HG02798 (cell line): ENCODE measurements at regions not wholly inside any gene's neighbourhood (a gene's known extent, or its start where the extent isn't known, plus 50 kb on each side); places are given as distances from the start of the nearest gene placed in this dataset.
"Not testable (repeated sequence)": the region's sequence is repeated elsewhere in the genome, so short reads cannot be mapped to it uniquely, and the experiment has no call there.

Source experiments
- ATAC-seq: cut with Tn5 transposase; IDR thresholded peaks from one replicate; pipeline ENCODE4 v1.9.1; 2021; ENCODE audit warnings: mild to moderate bottlenecking; ENCODE audit not compliant: unreplicated experiment, poor library complexity

- no peak for ATAC-seq
Observed at GRCh38 chr12:3366451-3367110, 124.4 kb upstream of the PRMT8 start.

GRCh38 chr12:3367750-3368444 lies 123.1 kb upstream of the PRMT8 start:
- no peak for ATAC-seq

GRCh38 chr12:3371018-3371417 lies 120.0 kb upstream of the PRMT8 start:
- no peak for ATAC-seq

DNA sequence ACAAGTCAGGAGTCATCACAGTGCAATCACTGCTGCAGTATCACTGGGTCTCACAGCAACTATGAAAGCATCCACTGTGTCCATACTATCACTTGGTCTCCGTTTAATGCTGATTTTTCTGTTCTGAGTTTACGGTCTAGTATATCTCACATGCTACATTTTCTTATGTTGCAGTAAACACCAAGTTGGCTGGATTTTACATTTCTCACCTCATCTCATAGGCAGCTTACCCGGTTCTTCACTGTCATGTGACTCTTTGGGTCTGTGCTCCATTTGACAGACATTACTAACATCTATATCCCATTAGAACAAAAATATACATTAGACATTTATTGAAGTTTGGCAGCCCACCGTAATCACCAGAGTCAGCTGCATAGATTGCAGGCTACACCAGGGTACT lies 115.7 kb upstream of the PRMT8 start:
- ATAC-seq: no peak

GRCh38 chr12:3376779-3377455 lies 114.1 kb upstream of the PRMT8 start:
- no peak for ATAC-seq

DNA sequence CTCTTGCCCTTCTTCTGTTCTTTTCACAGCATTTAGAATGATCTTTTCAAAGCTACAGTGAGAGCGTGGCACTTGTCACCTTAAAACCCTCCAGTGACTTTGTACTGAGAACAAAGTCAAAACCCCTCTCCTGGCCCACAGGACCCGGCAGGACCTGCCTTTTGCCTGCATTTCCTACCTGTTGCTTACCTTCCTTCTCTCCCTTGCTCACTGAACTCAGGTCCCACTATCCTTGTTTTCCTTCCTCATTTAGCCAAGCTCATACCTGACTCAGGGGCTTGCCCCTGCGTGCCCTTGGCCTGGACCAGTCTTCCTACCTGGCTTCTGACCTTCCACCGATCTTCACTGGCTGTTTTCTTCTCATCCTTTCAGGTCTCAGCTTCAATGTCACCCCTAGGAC lies 112.3 kb upstream of the PRMT8 start:
- ATAC-seq: no peak

DNA sequence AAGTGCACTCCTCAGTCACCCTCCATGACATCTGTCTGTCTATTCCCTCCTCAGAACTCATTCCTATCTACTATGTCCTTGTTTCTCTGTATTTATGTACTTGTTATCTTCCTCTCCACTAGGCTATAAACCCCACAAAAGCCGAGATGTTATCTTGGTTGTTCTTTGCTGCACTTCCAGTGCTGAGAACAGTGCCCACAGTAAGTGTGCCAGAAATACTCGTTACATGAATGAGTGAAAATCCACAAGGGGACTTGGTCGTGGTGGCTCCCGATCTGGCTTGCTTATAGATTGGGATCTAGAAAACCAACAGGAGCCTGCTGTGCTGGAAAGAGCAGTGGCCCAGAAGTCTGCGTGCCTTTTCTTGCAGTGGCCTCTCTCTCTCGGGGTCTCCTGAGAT lies 111.9 kb upstream of the PRMT8 start:
- ATAC-seq: no peak

DNA sequence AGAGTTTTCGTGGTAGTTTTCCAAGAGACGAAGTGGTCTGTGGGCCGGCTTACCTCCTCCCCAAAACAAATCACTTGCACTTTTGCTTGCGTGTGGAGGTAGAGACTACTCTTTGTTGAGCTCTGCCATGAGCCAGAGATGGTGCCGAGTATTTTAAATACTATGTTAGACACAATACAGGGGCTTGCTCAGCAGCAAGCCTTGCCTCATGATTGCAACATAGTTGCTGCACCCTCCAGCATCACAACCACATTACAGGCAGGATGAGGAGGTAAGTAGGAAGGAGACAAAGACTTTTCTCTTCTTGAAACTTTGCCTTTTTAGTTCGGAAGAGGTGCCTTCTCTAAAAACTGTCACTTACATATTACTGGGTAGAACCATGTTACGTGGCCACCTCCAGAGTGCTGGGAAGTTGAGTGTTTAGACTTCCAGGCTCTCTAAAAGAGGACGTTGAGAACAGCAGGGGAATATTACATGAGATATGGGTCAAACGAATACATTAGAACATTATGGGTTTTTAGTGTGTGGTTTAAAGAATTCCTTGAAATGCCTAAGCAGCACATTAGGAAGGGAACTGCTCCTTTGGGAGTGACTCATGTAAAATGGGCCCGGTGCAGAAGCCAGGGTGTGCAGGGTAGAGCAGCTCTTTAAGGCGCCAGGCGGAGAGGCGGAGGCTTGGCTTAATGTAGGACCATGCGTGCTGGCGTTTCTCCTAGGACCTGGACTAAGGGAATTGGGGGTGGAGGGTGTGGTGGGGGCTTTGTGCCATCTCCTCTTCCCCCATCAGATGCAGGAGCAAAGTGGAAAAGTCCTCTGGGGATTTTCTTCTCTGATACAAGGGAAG lies 110.6 kb upstream of the PRMT8 start:
- ATAC-seq: no peak

DNA sequence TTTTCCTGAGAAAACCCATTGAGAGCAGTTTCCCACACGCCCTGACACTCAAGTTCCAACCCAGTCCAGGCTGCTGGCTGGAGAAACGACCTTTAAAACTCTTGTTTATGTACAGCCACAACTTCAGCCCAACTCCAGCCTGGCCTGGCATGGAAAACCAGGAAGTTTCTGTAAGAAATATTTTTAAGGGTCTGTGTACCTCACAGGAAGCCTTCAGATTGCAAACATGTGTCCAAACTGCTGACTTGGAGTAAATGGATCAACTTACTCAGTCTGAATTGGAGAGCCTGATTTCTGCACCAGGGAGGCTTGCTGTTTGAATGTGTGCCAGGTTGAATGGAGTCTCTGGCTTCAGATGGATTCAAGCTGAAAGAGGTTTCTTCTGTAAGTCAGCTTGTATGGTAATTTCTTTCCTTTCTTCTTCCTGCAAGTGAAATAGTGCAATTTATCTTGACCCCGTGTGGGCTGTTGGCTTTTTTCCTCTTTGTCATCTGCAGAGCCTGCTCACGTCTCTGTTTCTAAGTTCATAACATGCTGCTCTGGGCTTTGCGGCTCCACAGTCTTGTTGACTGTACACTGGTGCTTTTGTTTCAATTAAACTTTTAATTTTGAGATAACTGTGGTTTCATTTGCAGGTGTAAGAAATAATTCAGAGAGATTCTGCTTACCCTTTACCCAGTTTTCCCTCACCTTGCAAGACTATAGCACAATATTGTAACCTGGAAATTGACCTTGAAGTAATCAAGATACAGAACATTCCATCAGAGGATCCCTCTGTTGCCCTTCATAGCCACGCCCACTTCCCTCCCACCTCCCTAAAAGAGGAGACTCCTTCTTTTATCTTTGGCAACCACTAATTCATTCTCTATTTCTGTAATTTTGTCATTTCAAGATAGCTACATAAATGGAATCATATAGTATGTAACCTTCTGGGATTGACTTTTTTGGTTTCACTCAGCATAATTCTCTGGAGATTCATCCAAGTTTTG lies 109.7 kb upstream of the PRMT8 start:
- ATAC-seq: no peak

- ATAC-seq: no peak
Observed at GRCh38 chr12:3389986-3390385, 101.0 kb upstream of the PRMT8 start.

- ATAC-seq: not testable (repeated sequence)
Observed at GRCh38 chr12:3397596-3397995, 93.4 kb upstream of the PRMT8 start.

DNA sequence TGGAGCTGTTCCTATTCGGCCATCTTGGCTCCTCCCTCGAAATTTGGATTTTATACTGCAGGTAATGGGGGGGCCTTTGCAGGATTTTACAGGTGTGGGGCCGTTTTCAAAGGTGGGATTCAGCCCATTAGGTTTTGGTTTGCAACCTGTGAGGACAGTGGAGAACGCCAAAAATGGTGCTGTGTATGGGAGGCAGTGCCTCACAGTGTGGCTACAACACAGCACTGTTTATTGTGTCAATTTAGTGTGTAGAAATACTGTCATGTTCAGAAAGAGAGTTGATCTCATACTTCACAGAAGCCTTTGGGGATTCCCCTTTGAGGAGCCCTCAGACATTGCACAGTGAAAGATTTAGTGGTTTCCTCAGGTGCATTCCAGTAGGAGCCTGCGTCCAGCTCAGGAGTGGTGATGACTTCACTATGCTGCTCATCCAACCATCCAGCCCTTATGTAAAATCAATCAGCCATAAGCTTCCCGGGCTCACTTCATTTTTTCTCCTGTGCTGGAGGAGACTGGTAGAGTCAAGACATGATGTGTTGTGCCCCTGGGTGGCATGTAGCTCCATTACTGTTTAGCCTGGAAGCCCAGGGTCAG lies 92.7 kb upstream of the PRMT8 start:
- no peak for ATAC-seq

DNA sequence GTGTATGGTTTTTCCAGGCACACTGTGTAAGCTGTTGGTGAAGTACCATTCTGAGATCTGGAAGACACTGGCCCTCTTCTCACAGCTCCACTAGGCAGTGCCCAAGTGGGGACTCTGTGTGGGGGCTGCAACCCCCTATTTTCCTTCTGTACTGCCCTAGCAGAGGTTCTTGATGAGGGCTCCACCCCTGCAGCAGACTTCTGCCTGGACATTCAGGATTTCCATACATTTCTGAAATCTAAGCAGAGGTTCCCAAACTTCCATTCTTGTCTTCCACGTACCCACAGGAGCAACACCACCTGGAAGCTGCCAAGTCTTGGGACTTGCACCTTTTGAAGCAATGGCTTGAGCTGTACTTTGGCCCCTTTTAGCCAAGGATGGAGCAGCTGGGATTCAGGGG lies 85.2 kb upstream of the PRMT8 start:
- ATAC-seq: no peak

GRCh38 chr12:3407723-3408122 lies 83.3 kb upstream of the PRMT8 start:
- ATAC-seq: no peak

- ATAC-seq: no peak
Observed at GRCh38 chr12:3409662-3410061, 81.3 kb upstream of the PRMT8 start.

GRCh38 chr12:3416159-3416558 lies 74.8 kb upstream of the PRMT8 start:
- no peak for ATAC-seq

- no peak for ATAC-seq
Observed at GRCh38 chr12:3416670-3417069, 74.3 kb upstream of the PRMT8 start.

DNA sequence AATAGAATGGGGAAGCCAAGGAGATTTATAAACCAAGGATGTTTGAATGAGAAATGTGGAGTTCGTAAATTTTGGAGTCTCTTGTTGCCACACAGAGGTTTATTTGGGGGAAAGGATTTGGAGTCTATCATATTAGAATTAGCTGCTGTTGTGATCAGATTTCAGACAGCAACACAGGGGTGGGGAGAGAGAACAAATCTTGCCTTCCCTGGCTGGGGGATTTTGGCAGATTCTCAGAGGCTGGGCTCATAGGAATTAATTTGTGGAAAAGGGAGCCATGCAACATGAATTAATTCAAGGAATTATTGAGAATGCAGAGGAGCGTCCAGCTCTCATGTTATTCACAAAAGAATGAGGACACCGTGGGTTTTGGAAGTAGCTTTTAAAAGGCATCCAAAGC lies 73.9 kb upstream of the PRMT8 start:
- no peak for ATAC-seq

- ATAC-seq: no peak
Observed at GRCh38 chr12:3417937-3418462, 73.0 kb upstream of the PRMT8 start.
